H1 (cell line): ENCODE measurements at regions not wholly inside any gene's neighbourhood (a gene's known extent, or its start where the extent isn't known, plus 50 kb on each side); places are given as distances from the start of the nearest gene placed in this dataset.
A peak's percentile ranks its signal among the peaks of the same experiment; 100 is the strongest.

Source experiments
- CTCF ChIA-PET: fragments of 300-600 bp; sonication (Branson Sonifier 250); formaldehyde crosslinking; loops from one replicate; lab custom pipeline; 2021; ENCODE audit not compliant: partially characterized antibody; lab: Charles Lee
- POLR2A ChIA-PET: fragments of 300-600 bp; sonication (Branson Sonifier 250); formaldehyde crosslinking; loops from one replicate; lab custom pipeline; 2021; ENCODE audit warnings: inconsistent platforms; ENCODE audit not compliant: partially characterized antibody; lab: Charles Lee
- DNase-seq, 2 experiments: peaks; one replicate each; pipeline versions ENCODE4 v3.0.0 to v3.0.0-alpha.2; 2010 to 2022; ENCODE audit warnings: low spot score in 2 of 2, low read depth in 1 of 2, mixed read lengths in 1 of 2
- FAIRE-seq: peaks from 2 replicates; lab custom pipeline; 2011; peaks lifted over from hg19 to GRCh38; lab: Jason Lieb, UNC
- H2AFZ ChIP-seq: 2 replicates; pipeline ENCODE4 v1.8.1; 2012; ENCODE audit warnings: low read length, inconsistent platforms
- H2AK5ac ChIP-seq: 2 replicates; pipeline ENCODE4 v1.6.1; 2013; ENCODE audit warnings: low read depth, low read length
- H2BK120ac ChIP-seq: replicated peaks from 2 replicates; pipeline ENCODE3; 2013; ENCODE audit warnings: low read depth, low read length, inconsistent platforms
- H2BK12ac ChIP-seq: 2 replicates; pipeline ENCODE4 v1.6.1; 2013; ENCODE audit warnings: low read depth, low read length
- H2BK15ac ChIP-seq: 2 replicates; pipeline ENCODE4 v1.6.1; 2013; ENCODE audit warnings: low read length
- H2BK20ac ChIP-seq: 2 replicates; pipeline ENCODE4 v1.6.1; 2013; ENCODE audit warnings: low read length
- H2BK5ac ChIP-seq: 2 replicates; pipeline ENCODE4 v1.6.1; 2013; ENCODE audit warnings: low read depth, low read length
- H3K14ac ChIP-seq: 2 replicates; pipeline ENCODE4 v1.6.1; 2013; ENCODE audit warnings: inconsistent platforms; ENCODE audit not compliant: insufficient read length
- H3K18ac ChIP-seq: 2 replicates; pipeline ENCODE4 v1.6.1; 2013; ENCODE audit warnings: low read length; ENCODE audit errors: extremely low read depth
- H3K23ac ChIP-seq: 2 replicates; pipeline ENCODE4 v1.6.1; 2013; ENCODE audit warnings: inconsistent platforms; ENCODE audit not compliant: insufficient read length
- H3K23me2 ChIP-seq: 2 replicates; pipeline ENCODE4 v1.6.1; 2013; ENCODE audit warnings: low read depth, low read length
- H3K27ac ChIP-seq: 2 replicates; pipeline ENCODE4 v1.6.1; 2011; ENCODE audit warnings: low read depth, low read length, inconsistent platforms
- H3K27me3 ChIP-seq, 4 experiments: replicated peaks in 1 of 4; 1 replicate in 1 of 4; 2 replicates in 3 of 4; pipeline versions ENCODE4 v1.6.1 to v1.8.1; 2011 to 2013; ENCODE audit warnings: low read length in 3 of 4, mild to moderate bottlenecking in 3 of 4, inconsistent platforms in 2 of 4, mixed read lengths in 2 of 4, moderate library complexity in 1 of 4; ENCODE audit not compliant: control insufficient read depth in 3 of 4, insufficient read depth in 3 of 4; ENCODE audit errors: extremely low read depth in 1 of 4
- H3K36me3 ChIP-seq, 4 experiments: 2 replicates each; pipeline versions ENCODE4 v1.6.1 to v1.8.1; 2011 to 2013; ENCODE audit warnings: mild to moderate bottlenecking in 4 of 4, low read length in 3 of 4, moderate library complexity in 2 of 4, control low read depth in 1 of 4, inconsistent platforms in 1 of 4; ENCODE audit not compliant: insufficient read depth in 4 of 4, control insufficient read depth in 2 of 4
- H3K4ac ChIP-seq: replicated peaks from 2 replicates; pipeline ENCODE3; 2013; ENCODE audit warnings: low read length, low read depth, mixed read lengths, inconsistent platforms; ENCODE audit not compliant: insufficient read length
- H3K4me1 ChIP-seq, 4 experiments: replicated peaks in 1 of 4; 1 replicate in 1 of 4; 2 replicates in 3 of 4; pipeline versions ENCODE4 v1.6.1 to v1.8.1; 2011 to 2013; ENCODE audit warnings: low read length in 3 of 4, inconsistent platforms in 2 of 4, mixed read lengths in 1 of 4; ENCODE audit not compliant: insufficient read depth in 4 of 4, control insufficient read depth in 3 of 4
- H3K4me2 ChIP-seq, 2 experiments: 2 replicates each; pipeline versions ENCODE4 v1.6.1 to v1.8.1; 2011 to 2013; ENCODE audit warnings: low read depth in 2 of 2, low read length in 2 of 2, control low read depth in 1 of 2, inconsistent platforms in 1 of 2, mild to moderate bottlenecking in 1 of 2; ENCODE audit not compliant: insufficient read depth in 1 of 2
- H3K4me3 ChIP-seq, 4 experiments: fragments of 200-600, 300-600 bp in 1 of 4; sonication (generic), shearing (Covaris generic), sonication (Bioruptor Twin) in 1 of 4; 2 replicates each; pipeline versions ENCODE4 v1.5.1 to v1.8.1; 2011 to 2016; ENCODE audit warnings: low read length in 4 of 4, low read depth in 3 of 4, control low read depth in 2 of 4, inconsistent platforms in 2 of 4, mild to moderate bottlenecking in 2 of 4, mixed read lengths in 1 of 4, moderate library complexity in 1 of 4; ENCODE audit not compliant: insufficient read depth in 2 of 4; ENCODE audit errors: extremely low read depth in 1 of 4
- H3K56ac ChIP-seq: replicated peaks from 2 replicates; pipeline ENCODE3; 2013; ENCODE audit warnings: low read depth, mild to moderate bottlenecking, mixed read lengths, low read length, inconsistent platforms; ENCODE audit not compliant: insufficient read length
- H3K79me1 ChIP-seq: 2 replicates; pipeline ENCODE4 v1.6.1; 2013; ENCODE audit warnings: low read depth, low read length, control low read depth
- H3K79me2 ChIP-seq, 2 experiments: 2 replicates each; pipeline versions ENCODE4 v1.6.1 to v1.8.1; 2012 to 2013; ENCODE audit warnings: low read length in 2 of 2, mild to moderate bottlenecking in 2 of 2, inconsistent platforms in 1 of 2; ENCODE audit not compliant: insufficient read depth in 2 of 2, control insufficient read depth in 1 of 2
- H3K9ac ChIP-seq, 4 experiments: replicated peaks in 1 of 4; 1 replicate in 1 of 4; 2 replicates in 3 of 4; pipeline versions ENCODE4 v1.6.1 to v1.8.1; 2011 to 2013; ENCODE audit warnings: low read depth in 3 of 4, low read length in 3 of 4, control low read depth in 2 of 4, mild to moderate bottlenecking in 2 of 4, moderate library complexity in 2 of 4, inconsistent platforms in 1 of 4; ENCODE audit errors: extremely low read depth in 1 of 4
- H3K9me3 ChIP-seq, 2 experiments: 2 replicates each; pipeline versions ENCODE4 v1.6.1 to v1.8.1; 2012 to 2013; ENCODE audit warnings: mild to moderate bottlenecking in 2 of 2, moderate library complexity in 2 of 2, control low read depth in 1 of 2, inconsistent platforms in 1 of 2, low read depth in 1 of 2, low read length in 1 of 2, mixed read lengths in 1 of 2; ENCODE audit not compliant: insufficient read depth in 2 of 2
- H4K20me1 ChIP-seq, 2 experiments: replicated peaks in 1 of 2; 2 replicates each; pipeline versions ENCODE3 to v1.8.1; 2011 to 2013; ENCODE audit warnings: inconsistent platforms in 2 of 2, low read length in 2 of 2, mild to moderate bottlenecking in 1 of 2; ENCODE audit not compliant: insufficient read depth in 2 of 2, control insufficient read depth in 1 of 2
- H4K5ac ChIP-seq: 2 replicates; pipeline ENCODE4 v1.6.1; 2013; ENCODE audit warnings: low read length, low read depth, mixed read lengths, inconsistent platforms; ENCODE audit not compliant: insufficient read length
- H4K8ac ChIP-seq: 2 replicates; pipeline ENCODE4 v1.8.0; 2013; ENCODE audit warnings: mild to moderate bottlenecking, moderate library complexity, low read length, inconsistent platforms; ENCODE audit not compliant: insufficient read depth; ENCODE audit errors: extremely low read depth
- H4K91ac ChIP-seq: replicated peaks from 2 replicates; pipeline ENCODE3; 2013; ENCODE audit warnings: low read length, mixed read lengths, inconsistent platforms; ENCODE audit not compliant: insufficient read length
- ASH2L ChIP-seq: fragments of 200-600, 300-600 bp; sonication (generic); IDR thresholded peaks from one replicate; pipeline ENCODE4 v1.7.1; 2017; ENCODE audit warnings: low read length
- ATF2 ChIP-seq: IDR thresholded peaks from 2 replicates; pipeline ENCODE4 v1.6.1; 2012; ENCODE audit warnings: low read length, inconsistent platforms
- BACH1 ChIP-seq: IDR thresholded peaks from 2 replicates; pipeline ENCODE4 v1.6.1; 2012; ENCODE audit warnings: low read length, improper control_type of control experiment
- JUN ChIP-seq: IDR thresholded peaks from 2 replicates; pipeline ENCODE4 v1.6.1; 2011; ENCODE audit warnings: low read depth, mild to moderate bottlenecking, improper control_type of control experiment, low read length
- RBBP5 ChIP-seq: IDR thresholded peaks from 2 replicates; pipeline ENCODE4 v1.7.1; 2012; ENCODE audit warnings: low read depth, mild to moderate bottlenecking, inconsistent platforms, low read length, moderate library complexity, borderline replicate concordance
- SIX5 ChIP-seq: IDR thresholded peaks from 2 replicates; pipeline ENCODE4 v1.6.1; 2011; ENCODE audit warnings: mild to moderate bottlenecking, low read depth, low read length
- SP1 ChIP-seq: IDR thresholded peaks from 2 replicates; pipeline ENCODE4 v1.6.1; 2011; ENCODE audit warnings: low read depth, low read length
- SP4 ChIP-seq: IDR thresholded peaks from 2 replicates; pipeline ENCODE4 v1.6.1; 2012; ENCODE audit warnings: low read length, inconsistent platforms
- TEAD4 ChIP-seq: IDR thresholded peaks from 2 replicates; pipeline ENCODE4 v1.6.1; 2012; ENCODE audit warnings: low read depth, low read length, inconsistent platforms, mixed read lengths

DNA sequence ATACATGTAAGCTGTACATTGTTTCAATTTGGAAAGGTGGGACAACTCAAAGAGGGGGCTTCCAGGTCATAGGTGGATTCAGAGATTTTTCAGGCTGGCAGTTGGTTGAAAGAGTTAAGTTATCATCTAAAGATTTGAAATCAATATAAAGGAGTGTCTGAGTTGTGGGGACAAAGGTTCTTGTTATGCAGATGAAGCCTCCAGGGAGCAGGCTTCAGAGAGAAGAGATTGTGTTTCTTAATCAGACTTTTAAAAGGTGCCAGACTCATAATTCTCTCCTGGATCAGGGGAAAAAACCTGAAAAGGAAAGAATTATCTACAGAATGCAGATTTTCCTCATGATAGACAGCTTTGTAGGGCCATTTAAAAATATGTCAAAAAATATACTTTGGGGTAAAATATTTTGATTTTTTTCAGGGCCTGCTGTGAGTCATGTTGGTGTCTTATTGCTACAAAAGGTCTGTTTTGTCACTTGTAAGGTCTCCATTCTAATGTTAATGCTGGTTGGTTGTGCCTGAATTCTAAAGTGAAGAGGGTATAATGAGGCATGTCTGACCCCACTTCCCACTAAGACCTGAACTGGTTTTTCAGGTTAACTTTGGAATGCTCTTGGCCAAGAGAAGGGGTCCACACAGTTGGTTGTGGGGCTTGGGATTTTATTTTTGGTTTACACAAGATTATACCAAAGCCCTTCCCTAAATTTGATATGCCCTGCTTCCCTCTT lies 52.7 kb upstream of the PRSS1 start:
- Histone ChIP-seq H3K27me3 (no peaks in the 10 kb centered on the region), H4K5ac (peak overlapping the region; percentile 85), H2BK120ac (peak overlapping the region; percentile 30), H2BK12ac (peak overlapping the region; percentile 29; the same call in 1 of the 2 replicates), H2BK20ac (peak overlapping the region; percentile 86; the same call in 1 of the 2 replicates), H2BK5ac (peak overlapping the region; percentile 97; the same call in 1 of the 2 replicates), H3K4ac (no peak overlapping the region), H2AK5ac (peak overlapping the region; percentile 90), H3K9me3 (peaks cover 0 to 6% of the 10 kb centered on the region in 2 experiments; a peak in 2 of 4 replicates), H4K8ac (no peak overlapping the region), H3K9ac (no peak overlapping the region; a peak in 1 of 7 replicates), H3K36me3 (no peaks in the 10 kb centered on the region), H3K4me3 (peak overlapping the region in 1 of 4 experiments; percentile 45; a peak in 2 of 8 replicates), H3K23me2 (no peaks in the 10 kb centered on the region), H3K4me2 (peak overlapping the region; percentile 56 to 61; a peak in 3 of 4 replicates), H3K18ac (peak overlapping the region; percentile 75), H3K4me1 (peaks cover 12 to 21% (median 17%) of the 10 kb centered on the region in 4 experiments; a peak in 6 of 7 replicates), H4K20me1 (no peaks in the 10 kb centered on the region), H3K27ac (peak overlapping the region; percentile 55), H3K14ac (no peak overlapping the region), H3K23ac (no peak overlapping the region), H4K91ac (no peak overlapping the region), H2BK15ac (no peak overlapping the region), H3K56ac (no peak overlapping the region), H3K79me1 (no peaks in the 10 kb centered on the region), H2AFZ (no peak overlapping the region), H3K79me2 (no peaks in the 10 kb centered on the region)
- ChIA-PET POLR2A (no interaction called here), CTCF (interaction anchor here (0.9 to 1.7 kb wide), 3 partner anchors 14 to 173 kb away, joined by 3 to 4 read pairs (median 3); no protein-coding TSS in a partner anchor)
- DNase-seq (no peak), FAIRE-seq (peak; percentile 99)
- TF ChIP-seq JUN (peak; percentile 58; the same call in 1 of the 2 replicates), BACH1 (no peak), SP1 (peak; percentile 74; the same call in 1 of the 2 replicates), RBBP5 (peak; percentile 70; the same call in 1 of the 2 replicates), SP4 (no peak), TEAD4 (no peak; the same call in 1 of the 2 replicates), ATF2 (0 out of 2 replicates have a peak, but pooled peaks have one; percentile 31), ASH2L (peak; percentile 69), SIX5 (no peak)
